CD4-positive, alpha-beta T cell treated with Interleukin-6 for 4 hours (primary cell): ENCODE measurements at regions not wholly inside any gene's neighbourhood (a gene's known extent, or its start where the extent isn't known, plus 50 kb on each side); places are given as distances from the start of the nearest gene placed in this dataset.

Source experiments
- DNase-seq: peaks from one replicate; pipeline ENCODE4 v3.0.0-alpha.2; 2020; ENCODE audit warnings: mixed read lengths

GRCh38 chr1:201690528-201690927 lies 138.4 kb upstream of the IPO9 start:
- DNase-seq: no peak

- no peak for DNase-seq
These were observed 137.0 kb upstream of the IPO9 start for GRCh38 chr1:201691716-201692554.

GRCh38 chr1:201692555-201693394 lies 136.2 kb upstream of the IPO9 start:
- DNase-seq: no peak

- no peak for DNase-seq
These were observed 134.9 kb upstream of the IPO9 start for GRCh38 chr1:201693890-201694607.

- DNase-seq: no peak
These were observed 134.2 kb upstream of the IPO9 start for GRCh38 chr1:201694608-201695335.

- no peak for DNase-seq
These were observed 133.3 kb upstream of the IPO9 start for GRCh38 chr1:201695607-201696006.

- no peak for DNase-seq
These were observed 132.7 kb upstream of the IPO9 start for GRCh38 chr1:201696217-201696761.

- no peak for DNase-seq
These were observed 131.8 kb upstream of the IPO9 start for GRCh38 chr1:201697174-201697573.

- no peak for DNase-seq
These were observed 127.1 kb upstream of the IPO9 start for GRCh38 chr1:201701831-201702230.

- no peak for DNase-seq
These were observed 126.0 kb upstream of the IPO9 start for GRCh38 chr1:201702936-201703335.

GRCh38 chr1:201703621-201704438 lies 125.1 kb upstream of the IPO9 start:
- peak; percentile 62 for DNase-seq

- DNase-seq: no peak
These were observed 124.5 kb upstream of the IPO9 start for GRCh38 chr1:201704439-201704792.

- no peak for DNase-seq
These were observed 123.6 kb upstream of the IPO9 start for GRCh38 chr1:201705389-201705788.

- no peak for DNase-seq
These were observed 122.8 kb upstream of the IPO9 start for GRCh38 chr1:201706109-201706508.

- no peak for DNase-seq
These were observed 121.9 kb upstream of the IPO9 start for GRCh38 chr1:201707027-201707426.

- no peak for DNase-seq
These were observed 121.3 kb upstream of the IPO9 start for GRCh38 chr1:201707656-201708055.

GRCh38 chr1:201708085-201708512 lies 120.9 kb upstream of the IPO9 start:
- DNase-seq: no peak

- no peak for DNase-seq
These were observed 120.3 kb upstream of the IPO9 start for GRCh38 chr1:201708691-201709090.

GRCh38 chr1:201709564-201710295 lies 119.2 kb upstream of the IPO9 start:
- peak; percentile 62 for DNase-seq
